NCI-H2029 (cell line): ENCODE measurements at regions not wholly inside any gene's neighbourhood (a gene's known extent, or its start where the extent isn't known, plus 50 kb on each side); places are given as distances from the start of the nearest gene placed in this dataset.
"Not testable (repeated sequence)": the region's sequence is repeated elsewhere in the genome, so short reads cannot be mapped to it uniquely, and the experiment has no call there.

ENCODE experiments used
- DNase-seq: peaks from one replicate; lab custom pipeline; 2025; lab: John Stamatoyannopoulos, UW

DNA sequence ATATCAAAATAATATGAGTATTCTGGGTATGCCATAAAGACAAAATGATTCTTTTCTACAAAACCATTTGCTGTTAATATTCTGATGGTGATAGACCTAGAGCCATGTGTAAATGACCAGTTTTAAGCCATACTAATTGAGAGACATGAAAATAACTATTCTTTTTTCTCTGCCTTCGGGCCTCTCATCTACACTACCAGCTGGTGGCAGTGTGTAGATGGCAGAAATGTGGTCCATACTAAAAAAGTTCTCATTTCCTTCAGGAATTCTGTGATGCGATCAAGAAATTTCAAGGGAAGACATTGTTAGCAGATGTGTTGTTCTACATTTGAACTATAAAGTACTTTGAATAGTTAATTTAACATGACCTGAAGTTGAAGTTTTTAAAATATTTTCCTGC lies 485.2 kb downstream of the TRIB2 start:
- no peak for DNase-seq

GRCh38 chr2:13212115-13212514 lies 495.4 kb downstream of the TRIB2 start:
- no peak for DNase-seq

DNA sequence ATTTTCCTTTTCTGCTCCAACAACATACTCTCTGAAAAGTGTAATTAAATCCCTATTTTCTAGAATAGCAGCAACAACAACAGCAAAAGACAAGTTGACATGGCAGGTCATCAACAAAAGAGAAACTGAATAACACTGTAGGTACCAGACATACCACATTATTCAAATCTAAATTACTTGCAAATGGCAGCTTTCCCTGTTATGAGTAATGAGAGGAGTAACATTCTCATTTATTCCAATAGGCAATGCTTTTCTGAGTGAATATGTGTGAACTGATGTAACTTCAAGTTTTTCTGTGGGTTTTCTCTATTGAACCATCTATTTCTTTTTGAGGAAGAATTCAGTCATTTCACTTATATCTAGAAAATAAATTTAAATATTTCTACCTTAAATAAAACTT lies 501.5 kb downstream of the TRIB2 start:
- DNase-seq: no peak

GRCh38 chr2:13227578-13227977 lies 510.8 kb downstream of the TRIB2 start:
- DNase-seq: peak; percentile 34

- DNase-seq: no peak
Observed at GRCh38 chr2:13230221-13230620, 513.5 kb downstream of the TRIB2 start.

GRCh38 chr2:13240061-13240460 lies 523.3 kb downstream of the TRIB2 start:
- DNase-seq: no peak

- DNase-seq: no peak
Observed at GRCh38 chr2:13240789-13241487, 524.2 kb downstream of the TRIB2 start.

DNA sequence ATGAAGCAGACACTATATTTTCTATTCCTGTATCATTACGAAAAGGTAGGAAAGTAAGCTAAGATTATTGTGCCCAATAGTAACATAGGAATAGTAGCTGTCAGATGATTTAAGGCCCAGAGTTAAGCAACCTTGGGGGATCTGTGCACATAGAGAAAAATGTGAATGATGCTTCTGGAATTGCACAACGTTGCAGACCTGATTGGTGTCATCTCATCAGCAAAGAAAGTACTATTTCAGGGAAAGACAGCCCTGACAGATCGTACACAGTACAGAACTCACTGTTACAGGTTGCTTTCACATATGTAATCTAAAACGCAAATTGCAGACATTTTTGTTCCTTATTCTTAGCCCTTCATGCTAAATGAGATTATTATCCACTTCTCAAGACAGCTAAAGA lies 535.9 kb downstream of the TRIB2 start:
- no peak for DNase-seq

- no peak for DNase-seq
Observed at GRCh38 chr2:13255485-13255884, 538.7 kb downstream of the TRIB2 start.

DNA sequence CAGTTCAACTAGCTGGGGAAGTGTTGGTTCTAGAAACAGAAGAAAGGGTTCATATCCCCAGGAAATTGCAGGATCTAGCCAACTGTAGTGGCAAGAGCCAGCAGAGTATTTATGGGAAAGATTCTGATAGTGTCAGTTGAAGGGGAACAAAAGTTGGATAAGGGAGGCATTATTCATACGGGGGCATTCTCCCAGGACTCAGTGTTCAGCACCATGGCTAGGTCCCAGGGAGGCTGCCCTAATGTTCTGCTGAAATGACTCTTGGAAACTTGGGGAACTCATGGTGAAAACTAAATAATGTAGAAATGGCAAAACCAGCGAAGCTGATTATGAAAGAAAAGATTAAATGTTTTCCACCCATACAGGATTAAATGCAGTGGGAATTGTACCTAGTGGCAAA lies 543.7 kb downstream of the TRIB2 start:
- no peak for DNase-seq

GRCh38 chr2:13266166-13266565 lies 549.4 kb downstream of the TRIB2 start:
- DNase-seq: no peak

- DNase-seq: no peak
Observed at GRCh38 chr2:13284688-13285087, 568.0 kb downstream of the TRIB2 start.

DNA sequence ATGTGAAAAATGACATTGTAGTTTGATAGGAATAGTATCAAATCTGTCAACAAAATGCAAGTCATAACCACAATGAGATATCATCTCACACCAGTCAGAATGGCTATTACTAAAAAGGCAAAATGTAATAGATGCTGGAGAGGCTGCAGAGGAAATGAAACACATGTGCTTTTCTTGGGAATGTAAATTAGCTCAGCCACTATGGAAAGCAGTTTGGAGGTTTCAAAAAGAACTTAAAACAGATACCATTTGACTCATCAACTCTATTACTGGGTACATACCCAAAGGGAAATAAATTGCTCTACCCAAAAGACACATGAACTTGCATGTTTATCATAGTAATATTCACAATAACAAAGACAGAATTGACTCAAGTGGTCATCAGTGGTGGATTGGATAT lies 572.6 kb downstream of the TRIB2 start:
- no peak for DNase-seq

GRCh38 chr2:13308478-13308805 lies 591.7 kb downstream of the TRIB2 start:
- DNase-seq: not testable (repeated sequence)

DNA sequence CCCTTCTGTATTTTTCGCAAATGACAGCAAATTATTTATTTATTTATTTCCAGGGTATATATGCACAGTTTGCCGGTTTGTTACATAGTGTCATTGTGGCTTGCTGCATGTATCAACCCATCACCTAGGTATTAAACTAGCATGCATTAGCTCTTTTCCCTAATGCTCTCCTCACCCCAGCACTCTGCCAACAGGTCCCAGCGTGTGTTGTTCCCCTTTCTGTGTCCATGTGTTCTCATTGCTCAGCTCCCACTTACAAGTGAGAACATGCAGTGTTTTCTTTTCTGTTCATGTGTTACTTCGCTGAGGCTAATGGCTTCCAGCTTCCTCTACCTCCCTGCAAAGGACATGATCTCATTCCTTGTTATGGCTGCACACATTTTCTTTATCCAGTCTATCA lies 592.3 kb downstream of the TRIB2 start:
- no peak for DNase-seq

DNA sequence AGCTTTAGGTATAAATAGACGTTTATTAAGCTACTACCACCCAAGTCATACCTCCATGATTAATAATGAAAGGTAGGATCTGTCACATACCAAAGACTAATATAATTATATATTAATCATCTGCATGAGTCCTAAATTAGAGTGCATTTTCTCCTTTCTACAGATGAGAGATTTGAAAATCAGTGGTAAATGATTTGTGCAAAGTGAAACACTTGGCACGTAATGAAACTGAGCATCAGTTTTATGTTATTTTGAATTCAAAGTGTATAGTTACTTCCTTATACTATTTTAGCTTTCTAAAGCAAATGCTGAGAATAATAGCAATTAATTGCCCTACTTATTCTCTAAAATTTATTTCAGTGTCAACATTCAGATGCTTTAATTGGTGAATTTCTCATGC lies 615.3 kb downstream of the TRIB2 start:
- DNase-seq: no peak

DNA sequence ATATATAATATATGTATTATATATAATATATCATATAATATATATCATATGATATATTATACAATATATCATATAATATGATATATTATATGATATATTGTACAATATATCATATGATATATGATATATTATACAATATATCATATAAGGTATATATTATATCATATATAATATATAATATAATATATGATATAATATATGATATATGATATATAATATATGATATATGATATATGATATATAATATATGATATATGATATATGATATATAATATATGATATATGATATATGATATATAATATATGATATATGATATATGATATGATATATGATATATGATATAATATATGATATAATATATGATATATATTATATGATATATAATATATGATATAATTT lies 617.3 kb downstream of the TRIB2 start:
- DNase-seq: not testable (repeated sequence)

GRCh38 chr2:13334545-13334944 lies 617.8 kb downstream of the TRIB2 start:
- DNase-seq: no peak

- no peak for DNase-seq
Observed at GRCh38 chr2:13335862-13336535, 619.3 kb downstream of the TRIB2 start.

DNA sequence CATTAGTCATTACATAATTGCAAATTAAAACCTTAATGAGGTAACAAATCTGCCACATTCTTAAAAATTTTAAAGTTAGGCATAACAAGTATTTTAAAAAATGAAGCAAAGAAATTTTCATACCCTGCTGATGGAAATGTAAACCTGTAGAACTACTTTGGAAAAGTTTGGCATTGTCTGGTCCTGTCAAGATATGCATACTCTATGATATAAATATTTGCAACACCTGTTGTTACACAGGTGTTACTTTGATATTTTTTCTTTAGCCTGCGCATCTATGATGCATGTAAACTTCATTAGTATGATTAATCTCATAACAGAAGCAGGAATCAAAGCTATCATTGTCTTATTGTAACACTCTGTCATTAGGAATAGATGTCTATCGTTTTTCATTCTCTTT lies 634.3 kb downstream of the TRIB2 start:
- DNase-seq: no peak

- no peak for DNase-seq
Observed at GRCh38 chr2:13353083-13353482, 636.3 kb downstream of the TRIB2 start.

DNA sequence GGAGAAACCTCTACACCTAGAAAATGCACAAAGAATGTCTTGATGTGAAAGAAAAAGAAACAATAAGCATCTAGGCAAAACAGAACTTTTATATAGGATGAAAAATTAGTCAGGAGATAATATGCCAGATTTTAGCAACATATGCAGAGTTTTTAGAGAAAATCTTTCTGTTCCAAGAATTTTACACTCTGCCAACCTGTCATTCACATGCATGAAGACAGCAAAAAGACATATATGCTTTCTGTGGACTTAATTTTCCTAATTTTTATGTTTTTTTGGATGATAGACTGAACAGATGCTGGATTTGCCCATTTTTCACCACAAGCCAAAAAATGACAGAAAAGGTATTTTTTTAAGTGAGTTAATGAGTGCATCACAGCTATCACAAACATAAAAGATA lies 637.3 kb downstream of the TRIB2 start:
- no peak for DNase-seq

DNA sequence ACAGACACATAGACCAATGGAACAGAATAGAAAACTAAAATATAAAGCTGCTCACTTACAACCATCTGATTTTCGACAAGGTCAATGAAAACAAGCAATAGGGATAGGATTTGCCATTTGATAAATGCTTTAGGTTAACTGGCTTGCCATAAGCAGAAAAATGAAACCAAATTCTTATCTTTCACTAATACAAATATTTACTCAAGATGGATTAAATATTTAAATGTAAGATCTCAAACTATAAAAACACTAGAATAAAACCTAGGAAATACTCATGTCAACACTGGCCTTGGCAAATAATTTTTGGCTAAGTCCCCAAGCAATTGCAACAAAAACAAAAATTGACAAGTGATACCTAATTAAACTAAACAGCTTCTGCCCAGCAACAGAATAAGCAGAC lies 665.2 kb downstream of the TRIB2 start:
- DNase-seq: not testable (repeated sequence)

DNA sequence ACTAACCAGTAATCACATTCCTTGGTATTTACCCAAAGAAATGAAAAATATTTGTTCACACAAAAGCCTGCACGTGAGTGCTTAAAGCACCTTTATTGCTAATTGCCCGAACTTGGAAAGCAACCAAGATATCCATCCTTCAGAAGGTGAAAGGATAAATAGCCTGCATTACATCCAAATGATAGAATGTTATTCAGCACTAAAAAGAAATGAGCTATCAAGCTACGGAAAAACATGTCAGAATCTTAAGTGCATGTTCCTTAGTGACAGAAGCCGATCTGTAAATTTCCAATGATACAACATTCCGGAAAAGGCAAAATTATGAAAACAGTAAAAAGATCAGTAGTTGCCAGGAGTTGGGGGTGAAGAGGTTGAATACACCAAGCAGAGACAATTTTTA lies 672.4 kb downstream of the TRIB2 start:
- not testable (repeated sequence) for DNase-seq
